Esophagus squamous epithelium (tissue), 5 donors: ENCODE measurements at regions not wholly inside any gene's neighbourhood (a gene's known extent, or its start where the extent isn't known, plus 50 kb on each side); places are given as distances from the start of the nearest gene placed in this dataset.

Experiments used
- DNase-seq: peaks from one replicate; lab custom pipeline; 2025; lab: John Stamatoyannopoulos, UW
- H3K27ac ChIP-seq, 4 donors: fragments of 200-600 bp; sonication (generic); one replicate each; pipeline ENCODE4 v1.5.1; 2016 to 2019; ENCODE audit warnings: mild to moderate bottlenecking in 1 of 4
- H3K27me3 ChIP-seq, 4 donors: fragments of 200-600 bp; sonication (generic); 1 replicate in 3 of 4; 2 replicates in 1 of 4; pipeline versions ENCODE4 v1.5.1 to v1.6.0; 2017 to 2021; ENCODE audit warnings: antibody characterized with exemption in 1 of 4
- H3K36me3 ChIP-seq, 3 donors: fragments of 200-600 bp; sonication (generic); one replicate each; pipeline ENCODE4 v1.5.1; 2016 to 2019
- H3K4me1 ChIP-seq, 3 donors: fragments of 200-600 bp; sonication (generic); one replicate each; pipeline ENCODE4 v1.5.1; 2017 to 2019
- H3K4me3 ChIP-seq, 4 donors: fragments of 200-600 bp; sonication (generic); 1 replicate in 3 of 4; 2 replicates in 1 of 4; pipeline ENCODE4 v1.5.1; 2016 to 2019; ENCODE audit warnings: mild to moderate bottlenecking in 2 of 4, moderate library complexity in 1 of 4
- H3K9me3 ChIP-seq, 3 donors: fragments of 200-600 bp; sonication (generic); one replicate each; pipeline ENCODE4 v1.5.1; 2016 to 2019
- CTCF ChIP-seq, 6 experiments: fragments of 450-650 bp in 4 of 6; fragments of 200-600 bp in 2 of 6; sonication (generic) in 2 of 6; IDR thresholded peaks; one replicate each; pipeline ENCODE4 v1.5.1; 2016 to 2019; ENCODE audit warnings: antibody characterized with exemption in 6 of 6, mild to moderate bottlenecking in 4 of 6, moderate library complexity in 4 of 6
- POLR2A ChIP-seq, 4 donors: fragments of 450-650 bp; IDR thresholded peaks; one replicate each; pipeline ENCODE4 v1.6.1; 2017; ENCODE audit warnings: antibody characterized with exemption in 4 of 4, mild to moderate bottlenecking in 4 of 4, moderate library complexity in 3 of 4
- WGBS, 2 donors: methylation state at CpG; one replicate each; pipeline ENCODE4 v1.1.5; 2018; 5-methylcytosine and 5-hydroxymethylcytosine counted together
- intact Hi-C: fragments of 100-400 bp; cut with DNase I; formaldehyde crosslinking; loops from one replicate; pipeline ENCODE4 v1.15.0; 2022
- donor health status: DM: yes; HTN: yes; CAD: no.

GRCh38 chr15:96524676-96525417 lies 194.3 kb downstream of the NR2F2 start:
- Histone ChIP-seq H3K4me1 (no peaks in the 10 kb centered on the region), H3K4me3 (no peak overlapping the region), H3K27ac (no peak overlapping the region), H3K27me3 (peaks cover 0 to 2% (median 0%) of the 10 kb centered on the region in 4 donors), H3K9me3 (peaks cover 0 to 4% (median 4%) of the 10 kb centered on the region in 3 donors), H3K36me3 (no peaks in the 10 kb centered on the region)
- no peak for DNase-seq
- WGBS, 2 donors, result 45 to 50% methylated on average over 2 to 3 of the region's 5 CpGs
- TF ChIP-seq CTCF (IDR thresholded peaks at IDR 0.05), result no peak
- TF ChIP-seq POLR2A (IDR thresholded peaks at IDR 0.05), result no peak
- intact Hi-C loops, result no loop called here

- H3K9me3 ChIP-seq, result no peaks in the 10 kb centered on the region
- H3K27ac ChIP-seq, result no peak overlapping the region
- H3K27me3 ChIP-seq, result no peaks in the 10 kb centered on the region
- TF ChIP-seq CTCF (IDR thresholded peaks at IDR 0.05), result no peak
- TF ChIP-seq POLR2A (IDR thresholded peaks at IDR 0.05), result no peak
- H3K4me1 ChIP-seq, result no peaks in the 10 kb centered on the region
- intact Hi-C loops, result no loop called here
- H3K4me3 ChIP-seq, result no peak overlapping the region
- WGBS, 2 donors, result 56 to 57% methylated on average over 4 of the region's 4 CpGs
- no peak for DNase-seq
- H3K36me3 ChIP-seq, result no peaks in the 10 kb centered on the region
Measured at GRCh38 chr15:96535148-96535547, 204.6 kb downstream of the NR2F2 start.

- Histone ChIP-seq H3K27ac (no peak overlapping the region), H3K4me1 (no peaks in the 10 kb centered on the region), H3K9me3 (no peaks in the 10 kb centered on the region), H3K27me3 (no peaks in the 10 kb centered on the region), H3K36me3 (no peaks in the 10 kb centered on the region), H3K4me3 (no peak overlapping the region)
- DNase-seq, result no peak
- WGBS, 2 donors, result 69 to 85% methylated on average over 3 of the region's 3 CpGs
- intact Hi-C loops, result no loop called here
- TF ChIP-seq CTCF (IDR thresholded peaks at IDR 0.05), result no peak
- TF ChIP-seq POLR2A (IDR thresholded peaks at IDR 0.05), result no peak
Measured at GRCh38 chr15:96538491-96538890, 208.0 kb downstream of the NR2F2 start.

- H3K27ac ChIP-seq, result no peak overlapping the region
- no peaks in the 10 kb centered on the region for H3K9me3 ChIP-seq
- H3K4me3 ChIP-seq, result no peak overlapping the region
- DNase-seq, result no peak
- intact Hi-C loops, result no loop called here
- H3K4me1 ChIP-seq, result no peaks in the 10 kb centered on the region
- no peaks in the 10 kb centered on the region for H3K36me3 ChIP-seq
- no peaks in the 10 kb centered on the region for H3K27me3 ChIP-seq
- WGBS, 2 donors, result 76 to 91% methylated on average over 7 of the region's 7 CpGs
- no peak for TF ChIP-seq POLR2A (IDR thresholded peaks at IDR 0.05)
- no peak for TF ChIP-seq CTCF (IDR thresholded peaks at IDR 0.05)
Measured at GRCh38 chr15:96540283-96540682, 209.8 kb downstream of the NR2F2 start.

GRCh38 chr15:96542130-96542770 lies 211.8 kb downstream of the NR2F2 start:
- H3K27me3 ChIP-seq, result no peaks in the 10 kb centered on the region
- H3K27ac ChIP-seq, result no peak overlapping the region
- H3K36me3 ChIP-seq, result no peaks in the 10 kb centered on the region
- 83 to 90% methylated on average over 4 of the region's 4 CpGs for WGBS, 2 donors
- no peak for DNase-seq
- intact Hi-C loops, result no loop called here
- no peak for TF ChIP-seq CTCF (IDR thresholded peaks at IDR 0.05)
- TF ChIP-seq POLR2A (IDR thresholded peaks at IDR 0.05), result no peak
- H3K4me3 ChIP-seq, result no peak overlapping the region
- no peaks in the 10 kb centered on the region for H3K9me3 ChIP-seq
- H3K4me1 ChIP-seq, result no peaks in the 10 kb centered on the region
